ENCODE measurements at regions not wholly inside any gene's neighbourhood (a gene's known extent, or its start where the extent isn't known, plus 50 kb on each side); places are given as distances from the start of the nearest gene placed in this dataset.

- peak overlapping the region in 7 of 11 experiments; percentile 7 to 91 (median 69); a peak in 7 of 22 replicates for H3K27ac ChIP-seq
These were observed 115.9 kb downstream of the LY86 start for GRCh38 chr6:6704103-6705060.

GRCh38 chr6:6705061-6705425 lies 116.5 kb downstream of the LY86 start:
- H3K27ac ChIP-seq, result peak overlapping the region in 1 of 11 experiments; percentile 7; a peak in 1 of 22 replicates
- H3K36me3 ChIP-seq, result no peaks in the 10 kb centered on the region
- H3K9me3 ChIP-seq (replicated peaks in 1 of 11), result peaks cover 0 to 7% (median 0%) of the 10 kb centered on the region in 11 experiments; a peak in 1 of 22 replicates
- H3K9ac ChIP-seq, result no peak overlapping the region
- H3K27me3 ChIP-seq, result no peaks in the 10 kb centered on the region
- no peak for TF ChIP-seq Cebpa-rat (IDR thresholded peaks at IDR 0.05)
- no peaks in the 10 kb centered on the region for H4K20me1 ChIP-seq
- H3K4me2 ChIP-seq, result peak overlapping the region in 6 of 11 experiments; percentile 75 to 82 (median 80); a peak in 10 of 22 replicates
- peaks cover 47 to 59% (median 52%) of the 10 kb centered on the region in 10 experiments for H3K4me1 ChIP-seq
- H3K4me3 ChIP-seq, result no peak overlapping the region

More at GRCh38 chr6:6704103-6705060, 115.9 kb downstream of the LY86 start:
- TF ChIP-seq Cebpa-rat (IDR thresholded peaks at IDR 0.05), result no peak
- Histone ChIP-seq H3K4me3 (no peak overlapping the region), H3K27me3 (no peaks in the 10 kb centered on the region), H4K20me1 (no peaks in the 10 kb centered on the region), H3K9me3 (replicated peaks in 1 of 11) (peaks cover 0 to 7% (median 0%) of the 10 kb centered on the region in 11 experiments; a peak in 1 of 22 replicates), H3K4me1 (peaks cover 54 to 63% (median 58%) of the 10 kb centered on the region in 10 experiments), H3K4me2 (peak overlapping the region in 10 of 11 experiments; percentile 8 to 86 (median 78); a peak in 13 of 22 replicates), H3K36me3 (no peaks in the 10 kb centered on the region), H3K9ac (peak overlapping the region in 2 of 11 experiments; percentile 27 to 32; a peak in 1 of 22 replicates)

- Histone ChIP-seq H3K4me2 (peak overlapping the region in 2 of 11 experiments; percentile 18 to 36; a peak in 2 of 22 replicates), H3K9me3 (replicated peaks in 1 of 11) (peaks cover 0 to 7% (median 0%) of the 10 kb centered on the region in 11 experiments; a peak in 1 of 22 replicates), H3K4me3 (no peak overlapping the region), H3K4me1 (peaks cover 45 to 59% (median 52%) of the 10 kb centered on the region in 10 experiments), H3K9ac (no peak overlapping the region), H4K20me1 (no peaks in the 10 kb centered on the region), H3K27me3 (no peaks in the 10 kb centered on the region), H3K36me3 (no peaks in the 10 kb centered on the region), H3K27ac (no peak overlapping the region)
- TF ChIP-seq Cebpa-rat (IDR thresholded peaks at IDR 0.05), result no peak
These were observed 117.6 kb downstream of the LY86 start for GRCh38 chr6:6705915-6706675.

GRCh38 chr6:6707143-6707542 lies 118.6 kb downstream of the LY86 start:
- H3K4me1 ChIP-seq, result peaks cover 45 to 59% (median 52%) of the 10 kb centered on the region in 10 experiments
- H3K9me3 ChIP-seq (replicated peaks in 1 of 11), result peaks cover 0 to 7% (median 0%) of the 10 kb centered on the region in 11 experiments; a peak in 1 of 22 replicates
- H3K27ac ChIP-seq, result no peak overlapping the region
- H3K27me3 ChIP-seq, result no peaks in the 10 kb centered on the region
- peaks cover 0 to under 1% (median 0%) of the 10 kb centered on the region in 11 experiments; a peak in 1 of 22 replicates for H4K20me1 ChIP-seq
- H3K4me3 ChIP-seq, result no peak overlapping the region
- no peaks in the 10 kb centered on the region for H3K36me3 ChIP-seq
- TF ChIP-seq Cebpa-rat (IDR thresholded peaks at IDR 0.05), result no peak
- H3K4me2 ChIP-seq, result peak overlapping the region in 3 of 11 experiments; percentile 16 to 57 (median 27); a peak in 5 of 22 replicates
- no peak overlapping the region for H3K9ac ChIP-seq

GRCh38 chr6:6709106-6709505 lies 120.6 kb downstream of the LY86 start:
- Histone ChIP-seq H3K36me3 (no peaks in the 10 kb centered on the region), H3K4me1 (peaks cover 49 to 61% (median 52%) of the 10 kb centered on the region in 10 experiments), H4K20me1 (peaks cover 0 to 3% (median 0%) of the 10 kb centered on the region in 11 experiments; a peak in 1 of 22 replicates), H3K27ac (no peak overlapping the region), H3K9ac (no peak overlapping the region), H3K4me2 (no peak overlapping the region), H3K27me3 (no peaks in the 10 kb centered on the region), H3K9me3 (replicated peaks in 1 of 11) (peaks cover 0 to 7% (median 0%) of the 10 kb centered on the region in 11 experiments; a peak in 1 of 22 replicates), H3K4me3 (no peak overlapping the region)
- no peak for TF ChIP-seq Cebpa-rat (IDR thresholded peaks at IDR 0.05)

- peak overlapping the region in 7 of 11 experiments; percentile 43 to 75 (median 71); a peak in 11 of 22 replicates for H3K9ac ChIP-seq
- no peaks in the 10 kb centered on the region for H3K36me3 ChIP-seq
- peak overlapping the region; percentile 90 to 99 (median 94) for H3K4me2 ChIP-seq
- H3K9me3 ChIP-seq (replicated peaks in 1 of 11), result peaks cover 0 to 7% (median 0%) of the 10 kb centered on the region in 11 experiments; a peak in 1 of 22 replicates
- no peak for TF ChIP-seq Cebpa-rat (IDR thresholded peaks at IDR 0.05)
- H3K4me1 ChIP-seq, result peaks cover 55 to 69% (median 59%) of the 10 kb centered on the region in 10 experiments
- no peaks in the 10 kb centered on the region for H3K27me3 ChIP-seq
- peak overlapping the region in 10 of 11 experiments; percentile 34 to 90 (median 76); a peak in 20 of 22 replicates for H3K27ac ChIP-seq
- peak overlapping the region in 3 of 10 experiments; percentile 10 to 27 (median 13); a peak in 3 of 20 replicates for H3K4me3 ChIP-seq
- H4K20me1 ChIP-seq, result peaks cover 0 to 3% (median 0%) of the 10 kb centered on the region in 11 experiments; a peak in 1 of 22 replicates
These were observed 122.7 kb downstream of the LY86 start for GRCh38 chr6:6711031-6711785.

GRCh38 chr6:6711832-6712448 lies 123.4 kb downstream of the LY86 start:
- Histone ChIP-seq H3K4me2 (peak overlapping the region; percentile 90 to 99 (median 94)), H3K9ac (peak overlapping the region in 10 of 11 experiments; percentile 56 to 75 (median 68); a peak in 19 of 22 replicates)

More at GRCh38 chr6:6711832-6712448, 123.4 kb downstream of the LY86 start:
- no peak for TF ChIP-seq Cebpa-rat (IDR thresholded peaks at IDR 0.05)
- H3K27ac ChIP-seq, result peak overlapping the region; percentile 15 to 90 (median 74); a peak in 21 of 22 replicates
- peaks cover 60 to 74% (median 64%) of the 10 kb centered on the region in 10 experiments for H3K4me1 ChIP-seq
- peaks cover 0 to 7% (median 0%) of the 10 kb centered on the region in 11 experiments; a peak in 1 of 22 replicates for H3K9me3 ChIP-seq (replicated peaks in 1 of 11)
- H3K27me3 ChIP-seq, result no peaks in the 10 kb centered on the region
- peaks cover 0 to 3% (median 0%) of the 10 kb centered on the region in 11 experiments; a peak in 1 of 22 replicates for H4K20me1 ChIP-seq
- no peaks in the 10 kb centered on the region for H3K36me3 ChIP-seq
- peak overlapping the region in 8 of 10 experiments; percentile 20 to 53 (median 42); a peak in 14 of 20 replicates for H3K4me3 ChIP-seq
